HepG2 (cell line): ENCODE measurements at regions not wholly inside any gene's neighbourhood (a gene's known extent, or its start where the extent isn't known, plus 50 kb on each side); places are given as distances from the start of the nearest gene placed in this dataset.

Source experiments
- ATAC-seq: fragments of 200-7000 bp; cut with Tn5 transposase; 3 replicates; pipeline ENCODE4 v1.9.1; 2020; ENCODE audit warnings: mild to moderate bottlenecking, moderate library complexity
- BruUV-seq: library from RNA; stranded (reverse); fragments of 400-500 nt; replicated peaks from 2 replicates; lab custom pipeline; 2021; lab: Mats Ljungman, UMichigan
- CTCF ChIA-PET: fragments of 300-600 bp; formaldehyde crosslinking; extraction: SDS; loops from one replicate; lab custom pipeline; 2021; ENCODE audit warnings: low total read pairs, inconsistent platforms, low intra/inter-chr PET ratio; lab: Yijun Ruan, JAX
- POLR2A ChIA-PET: fragments of 350-600 bp; sonication (Branson Sonifier 250); formaldehyde crosslinking; loops from one replicate; lab custom pipeline; 2020; ENCODE audit warnings: antibody characterized with exemption, inconsistent platforms; lab: Yijun Ruan, JAX
- DNase-seq: peaks from one replicate; pipeline ENCODE4 v3.0.0-alpha.2; 2015; ENCODE audit warnings: low spot score
- FAIRE-seq: peaks from 3 replicates; lab custom pipeline; 2011; peaks lifted over from hg19 to GRCh38; lab: Jason Lieb, UNC
- H2AFZ ChIP-seq: one replicate; pipeline ENCODE4 v1.6.1; 2011; ENCODE audit warnings: low read length, inconsistent platforms
- H3K27ac ChIP-seq: fragments of 300-600 bp; 3 replicates; pipeline ENCODE4 v1.8.0; 2011; ENCODE audit warnings: mixed run types, mild to moderate bottlenecking, mixed read lengths, low read length, inconsistent platforms; ENCODE audit not compliant: insufficient read depth; ENCODE audit errors: extremely low read length
- H3K27me3 ChIP-seq, 2 experiments: fragments of 200-600 bp in 1 of 2; 2 replicates in 1 of 2; 3 replicates in 1 of 2; pipeline versions ENCODE4 v1.6.0 to v1.8.0; 2011; ENCODE audit warnings: low read length in 2 of 2, mild to moderate bottlenecking in 2 of 2, moderate library complexity in 2 of 2, inconsistent platforms in 1 of 2; ENCODE audit not compliant: insufficient read depth in 2 of 2, control insufficient read depth in 1 of 2
- H3K36me3 ChIP-seq, 2 experiments: fragments of 200-600 bp in 1 of 2; replicated peaks in 1 of 2; 2 replicates in 1 of 2; 3 replicates in 1 of 2; pipeline versions ENCODE4 v1.5.1 to v1.8.0; 2011; ENCODE audit warnings: low read length in 2 of 2, inconsistent platforms in 1 of 2; ENCODE audit not compliant: insufficient read depth in 2 of 2, control insufficient read depth in 1 of 2
- H3K4me1 ChIP-seq: 2 replicates; pipeline ENCODE4 v1.5.1; 2012; ENCODE audit warnings: low read length, inconsistent platforms; ENCODE audit not compliant: insufficient read depth
- H3K4me2 ChIP-seq: 2 replicates; pipeline ENCODE4 v1.6.0; 2011; ENCODE audit warnings: low read depth, low read length, inconsistent platforms
- H3K4me3 ChIP-seq, 3 experiments: fragments of 200-600 bp in 1 of 3; sonication (generic), shearing (Covaris generic) in 1 of 3; replicated peaks in 1 of 3; 2 replicates each; pipeline ENCODE4 v1.5.1; 2011 to 2016; ENCODE audit warnings: low read length in 3 of 3, inconsistent platforms in 2 of 3, low read depth in 2 of 3, mild to moderate bottlenecking in 2 of 3, control low read depth in 1 of 3, mixed read lengths in 1 of 3; ENCODE audit not compliant: insufficient read depth in 1 of 3
- H3K79me2 ChIP-seq: one replicate; pipeline ENCODE4 v1.6.1; 2011; ENCODE audit warnings: low read length, inconsistent platforms; ENCODE audit not compliant: insufficient read depth
- H3K9ac ChIP-seq: 2 replicates; pipeline ENCODE4 v1.6.0; 2011; ENCODE audit warnings: mild to moderate bottlenecking, low read depth, low read length, inconsistent platforms; ENCODE audit not compliant: insufficient read depth
- H3K9me3 ChIP-seq: 2 replicates; pipeline ENCODE4 v1.5.1; 2012; ENCODE audit warnings: mild to moderate bottlenecking, low read length
- H4K20me1 ChIP-seq: 2 replicates; pipeline ENCODE4 v1.6.0; 2011; ENCODE audit warnings: inconsistent platforms, mild to moderate bottlenecking, low read length, moderate library complexity; ENCODE audit not compliant: insufficient read depth
- AHR ChIP-seq: IDR thresholded peaks from 2 replicates; pipeline ENCODE4 v1.6.1; 2018; ENCODE audit warnings: missing genetic modification reagents, missing compliant biosample characterization
- ARHGAP35 ChIP-seq: sonication (generic); formaldehyde crosslinking; IDR thresholded peaks from 2 replicates; pipeline ENCODE4 v1.9.0; 2022; ENCODE audit warnings: mild to moderate bottlenecking, inconsistent platforms, moderate library complexity, missing genetic modification reagents, borderline replicate concordance
- ARID4A ChIP-seq: sonication (generic); formaldehyde crosslinking; IDR thresholded peaks from 2 replicates; pipeline ENCODE4 v1.5.0; 2020; ENCODE audit warnings: mild to moderate bottlenecking, missing genetic modification reagents, borderline replicate concordance
- BORCS8-MEF2B ChIP-seq: sonication (generic); formaldehyde crosslinking; IDR thresholded peaks from 2 replicates; pipeline ENCODE4 v1.8.0; 2022; ENCODE audit warnings: mild to moderate bottlenecking, missing genetic modification reagents
- ESRRA ChIP-seq: sonication (generic); formaldehyde crosslinking; IDR thresholded peaks from 2 replicates; pipeline ENCODE4 v1.5.1; 2020; ENCODE audit warnings: mild to moderate bottlenecking, low read depth, missing genetic modification reagents
- SIX4 ChIP-seq: sonication (generic); formaldehyde crosslinking; IDR thresholded peaks from 2 replicates; pipeline ENCODE4 v1.4.0; 2020; ENCODE audit warnings: missing genetic modification reagents
- SSRP1 ChIP-seq: IDR thresholded peaks from 2 replicates; pipeline ENCODE4 v1.6.1; 2016; ENCODE audit warnings: control low read depth
- THAP11 ChIP-seq: IDR thresholded peaks from 2 replicates; pipeline ENCODE4 v1.6.1; 2016; ENCODE audit warnings: missing biosample characterization, missing genetic modification reagents
- THAP8 ChIP-seq: sonication (generic); formaldehyde crosslinking; IDR thresholded peaks from 2 replicates; pipeline ENCODE4 v1.5.1; 2020; ENCODE audit warnings: missing genetic modification reagents, mild to moderate bottlenecking, borderline replicate concordance
- TSC22D2 ChIP-seq: sonication (generic); formaldehyde crosslinking; IDR thresholded peaks from 2 replicates; pipeline ENCODE4 v1.5.1; 2020; ENCODE audit warnings: missing genetic modification reagents, mild to moderate bottlenecking, borderline replicate concordance
- ZNF296 ChIP-seq: sonication (generic); formaldehyde crosslinking; conservative IDR thresholded peaks from 2 replicates; pipeline ENCODE4 v1.5.0; 2020; ENCODE audit warnings: mild to moderate bottlenecking, missing genetic modification reagents
- ZNF574 ChIP-seq: sonication (generic); formaldehyde crosslinking; IDR thresholded peaks from 2 replicates; pipeline ENCODE4 v1.4.0; 2020; ENCODE audit warnings: missing genetic modification reagents
- ZNF776 ChIP-seq: sonication (generic); formaldehyde crosslinking; IDR thresholded peaks from 2 replicates; pipeline ENCODE4 v1.4.0; 2020; ENCODE audit warnings: mild to moderate bottlenecking, missing genetic modification reagents
- ZNF839 ChIP-seq: sonication (generic); formaldehyde crosslinking; IDR thresholded peaks from 2 replicates; pipeline ENCODE4 v1.4.0; 2020; ENCODE audit warnings: missing genetic modification reagents, mild to moderate bottlenecking, borderline replicate concordance
- WGBS: methylation state at CpG from one replicate; pipeline ENCODE4 v1.1.6; 2017; ENCODE audit warnings: low lambda C conversion rate; 5-methylcytosine and 5-hydroxymethylcytosine counted together
- in situ Hi-C: cut with HindIII; loops from 2 replicates; pipeline ENCODE4 v1.10.0; 2017; ENCODE audit warnings: low pct_unique_long_range_greater_than_20kb; ENCODE audit not compliant: extremely low pct_ligation_motif_present
- intact Hi-C: fragments of 100-400 bp; cut with micrococcal nuclease; formaldehyde crosslinking; loops from one replicate; pipeline ENCODE4 v1.10.0; 2022; ENCODE audit not compliant: unreplicated experiment

- in situ Hi-C loops, result no loop called here
- H3K9me3 ChIP-seq, result no peaks in the 10 kb centered on the region
- no peak overlapping the region for H3K4me3 ChIP-seq
- WGBS, result 38% methylated on average over 8 of the region's 9 CpGs
- no TSS peak for BruUV-seq
- CTCF ChIA-PET, result no interaction called here
- H3K9ac ChIP-seq, result no peak overlapping the region
- no peak overlapping the region for H3K4me2 ChIP-seq
- no peak for TF ChIP-seq ZNF776
- no peak for TF ChIP-seq BORCS8-MEF2B (CRISPR knock-in tag)
- TF ChIP-seq ARHGAP35 (CRISPR knock-in tag), result no peak
- no peak for TF ChIP-seq ZNF296 (CRISPR knock-in tag)
- TF ChIP-seq ARID4A (CRISPR knock-in tag), result no peak
- TF ChIP-seq THAP11 (CRISPR knock-in tag), result no peak
- TF ChIP-seq ZNF839 (CRISPR knock-in tag), result no peak
- TF ChIP-seq ZNF574 (CRISPR knock-in tag), result no peak
- TF ChIP-seq SIX4 (CRISPR knock-in tag), result no peak
- TF ChIP-seq ESRRA (CRISPR knock-in tag), result no peak
- TF ChIP-seq SSRP1 (CRISPR knock-in tag), result no peak
- TF ChIP-seq AHR (CRISPR knock-in tag), result no peak
- TF ChIP-seq TSC22D2 (CRISPR knock-in tag), result no peak
- no peak for TF ChIP-seq THAP8 (CRISPR knock-in tag)
- no peaks in the 10 kb centered on the region for H3K79me2 ChIP-seq
- H4K20me1 ChIP-seq, result no peaks in the 10 kb centered on the region
- no peaks in the 10 kb centered on the region for H3K36me3 ChIP-seq
- no peak for ATAC-seq
- H3K27ac ChIP-seq, result no peak overlapping the region
- peaks cover 0 to 3% of the 10 kb centered on the region in 2 experiments; a peak in 1 of 5 replicates for H3K27me3 ChIP-seq
- FAIRE-seq, result no peak
- no peaks in the 10 kb centered on the region for H3K4me1 ChIP-seq
- DNase-seq, result no peak
- POLR2A ChIA-PET, result no interaction called here
- no peak overlapping the region for H2AFZ ChIP-seq
- intact Hi-C loops, result no loop called here
These were observed 138.2 kb downstream of the NSG2 start for GRCh38 chr5:174183701-174184100.
